GM18907 (cell line): ENCODE measurements at regions not wholly inside any gene's neighbourhood (a gene's known extent, or its start where the extent isn't known, plus 50 kb on each side); places are given as distances from the start of the nearest gene placed in this dataset.

ENCODE experiments used
- ATAC-seq: cut with Tn5 transposase; IDR thresholded peaks from one replicate; pipeline ENCODE4 v1.9.1; 2021; ENCODE audit warnings: mild to moderate bottlenecking, moderate library complexity; ENCODE audit not compliant: unreplicated experiment

- ATAC-seq = no peak
These were observed 159.0 kb downstream of the GASK1B start for GRCh38 chr4:158013858-158014257.

GRCh38 chr4:158010361-158010760 lies 162.5 kb downstream of the GASK1B start:
- ATAC-seq = no peak

- no peak for ATAC-seq
These were observed 164.1 kb downstream of the GASK1B start for GRCh38 chr4:158008551-158009218.

GRCh38 chr4:158007566-158007965 lies 165.3 kb downstream of the GASK1B start:
- ATAC-seq = no peak

- ATAC-seq = no peak
These were observed 165.8 kb downstream of the GASK1B start for GRCh38 chr4:158006990-158007389.

- no peak for ATAC-seq
These were observed 167.8 kb downstream of the GASK1B start for GRCh38 chr4:158005021-158005420.

GRCh38 chr4:158004101-158004500 lies 168.7 kb downstream of the GASK1B start:
- ATAC-seq = no peak

GRCh38 chr4:158003212-158003611 lies 169.6 kb downstream of the GASK1B start:
- ATAC-seq = no peak

GRCh38 chr4:158002173-158002572 lies 170.7 kb downstream of the GASK1B start:
- no peak for ATAC-seq

- no peak for ATAC-seq
These were observed 171.1 kb downstream of the GASK1B start for GRCh38 chr4:158001756-158002155.

GRCh38 chr4:157999723-158000122 lies 173.1 kb downstream of the GASK1B start:
- no peak for ATAC-seq

- no peak for ATAC-seq
These were observed 175.5 kb downstream of the GASK1B start for GRCh38 chr4:157997296-157997695.

GRCh38 chr4:157996061-157997028 lies 176.5 kb downstream of the GASK1B start:
- no peak for ATAC-seq

GRCh38 chr4:157994863-157995262 lies 178.0 kb downstream of the GASK1B start:
- ATAC-seq = no peak

GRCh38 chr4:157992948-157993839 lies 179.6 kb downstream of the GASK1B start:
- ATAC-seq = no peak

GRCh38 chr4:157992038-157992705 lies 180.7 kb downstream of the GASK1B start:
- no peak for ATAC-seq

- ATAC-seq = no peak
These were observed 184.2 kb downstream of the GASK1B start for GRCh38 chr4:157988641-157989040.

GRCh38 chr4:157984285-157984911 lies 188.4 kb downstream of the GASK1B start:
- ATAC-seq = no peak

GRCh38 chr4:157983300-157983699 lies 189.5 kb downstream of the GASK1B start:
- no peak for ATAC-seq

- ATAC-seq = no peak
These were observed 192.7 kb downstream of the GASK1B start for GRCh38 chr4:157980158-157980557.
